H1 (cell line): ENCODE measurements at regions not wholly inside any gene's neighbourhood (a gene's known extent, or its start where the extent isn't known, plus 50 kb on each side); places are given as distances from the start of the nearest gene placed in this dataset.

Source experiments
- CTCF ChIA-PET: fragments of 300-600 bp; sonication (Branson Sonifier 250); formaldehyde crosslinking; loops from one replicate; lab custom pipeline; 2021; ENCODE audit not compliant: partially characterized antibody; lab: Charles Lee
- POLR2A ChIA-PET: fragments of 300-600 bp; sonication (Branson Sonifier 250); formaldehyde crosslinking; loops from one replicate; lab custom pipeline; 2021; ENCODE audit warnings: inconsistent platforms; ENCODE audit not compliant: partially characterized antibody; lab: Charles Lee
- DNase-seq, 2 experiments: peaks; one replicate each; pipeline versions ENCODE4 v3.0.0 to v3.0.0-alpha.2; 2010 to 2022; ENCODE audit warnings: low spot score in 2 of 2, low read depth in 1 of 2, mixed read lengths in 1 of 2
- FAIRE-seq: peaks from 2 replicates; lab custom pipeline; 2011; peaks lifted over from hg19 to GRCh38; lab: Jason Lieb, UNC
- H2AFZ ChIP-seq: 2 replicates; pipeline ENCODE4 v1.8.1; 2012; ENCODE audit warnings: low read length, inconsistent platforms
- H2AK5ac ChIP-seq: 2 replicates; pipeline ENCODE4 v1.6.1; 2013; ENCODE audit warnings: low read depth, low read length
- H2BK120ac ChIP-seq: replicated peaks from 2 replicates; pipeline ENCODE3; 2013; ENCODE audit warnings: low read depth, low read length, inconsistent platforms
- H2BK12ac ChIP-seq: 2 replicates; pipeline ENCODE4 v1.6.1; 2013; ENCODE audit warnings: low read depth, low read length
- H2BK15ac ChIP-seq: 2 replicates; pipeline ENCODE4 v1.6.1; 2013; ENCODE audit warnings: low read length
- H2BK20ac ChIP-seq: 2 replicates; pipeline ENCODE4 v1.6.1; 2013; ENCODE audit warnings: low read length
- H2BK5ac ChIP-seq: 2 replicates; pipeline ENCODE4 v1.6.1; 2013; ENCODE audit warnings: low read depth, low read length
- H3K14ac ChIP-seq: 2 replicates; pipeline ENCODE4 v1.6.1; 2013; ENCODE audit warnings: inconsistent platforms; ENCODE audit not compliant: insufficient read length
- H3K18ac ChIP-seq: 2 replicates; pipeline ENCODE4 v1.6.1; 2013; ENCODE audit warnings: low read length; ENCODE audit errors: extremely low read depth
- H3K23ac ChIP-seq: 2 replicates; pipeline ENCODE4 v1.6.1; 2013; ENCODE audit warnings: inconsistent platforms; ENCODE audit not compliant: insufficient read length
- H3K23me2 ChIP-seq: 2 replicates; pipeline ENCODE4 v1.6.1; 2013; ENCODE audit warnings: low read depth, low read length
- H3K27ac ChIP-seq: 2 replicates; pipeline ENCODE4 v1.6.1; 2011; ENCODE audit warnings: low read depth, low read length, inconsistent platforms
- H3K27me3 ChIP-seq, 4 experiments: replicated peaks in 1 of 4; 1 replicate in 1 of 4; 2 replicates in 3 of 4; pipeline versions ENCODE4 v1.6.1 to v1.8.1; 2011 to 2013; ENCODE audit warnings: low read length in 3 of 4, mild to moderate bottlenecking in 3 of 4, inconsistent platforms in 2 of 4, mixed read lengths in 2 of 4, moderate library complexity in 1 of 4; ENCODE audit not compliant: control insufficient read depth in 3 of 4, insufficient read depth in 3 of 4; ENCODE audit errors: extremely low read depth in 1 of 4
- H3K36me3 ChIP-seq, 4 experiments: 2 replicates each; pipeline versions ENCODE4 v1.6.1 to v1.8.1; 2011 to 2013; ENCODE audit warnings: mild to moderate bottlenecking in 4 of 4, low read length in 3 of 4, moderate library complexity in 2 of 4, control low read depth in 1 of 4, inconsistent platforms in 1 of 4; ENCODE audit not compliant: insufficient read depth in 4 of 4, control insufficient read depth in 2 of 4
- H3K4ac ChIP-seq: replicated peaks from 2 replicates; pipeline ENCODE3; 2013; ENCODE audit warnings: low read length, low read depth, mixed read lengths, inconsistent platforms; ENCODE audit not compliant: insufficient read length
- H3K4me1 ChIP-seq, 4 experiments: replicated peaks in 1 of 4; 1 replicate in 1 of 4; 2 replicates in 3 of 4; pipeline versions ENCODE4 v1.6.1 to v1.8.1; 2011 to 2013; ENCODE audit warnings: low read length in 3 of 4, inconsistent platforms in 2 of 4, mixed read lengths in 1 of 4; ENCODE audit not compliant: insufficient read depth in 4 of 4, control insufficient read depth in 3 of 4
- H3K4me2 ChIP-seq, 2 experiments: 2 replicates each; pipeline versions ENCODE4 v1.6.1 to v1.8.1; 2011 to 2013; ENCODE audit warnings: low read depth in 2 of 2, low read length in 2 of 2, control low read depth in 1 of 2, inconsistent platforms in 1 of 2, mild to moderate bottlenecking in 1 of 2; ENCODE audit not compliant: insufficient read depth in 1 of 2
- H3K4me3 ChIP-seq, 4 experiments: fragments of 200-600, 300-600 bp in 1 of 4; sonication (generic), shearing (Covaris generic), sonication (Bioruptor Twin) in 1 of 4; 2 replicates each; pipeline versions ENCODE4 v1.5.1 to v1.8.1; 2011 to 2016; ENCODE audit warnings: low read length in 4 of 4, low read depth in 3 of 4, control low read depth in 2 of 4, inconsistent platforms in 2 of 4, mild to moderate bottlenecking in 2 of 4, mixed read lengths in 1 of 4, moderate library complexity in 1 of 4; ENCODE audit not compliant: insufficient read depth in 2 of 4; ENCODE audit errors: extremely low read depth in 1 of 4
- H3K56ac ChIP-seq: replicated peaks from 2 replicates; pipeline ENCODE3; 2013; ENCODE audit warnings: low read depth, mild to moderate bottlenecking, mixed read lengths, low read length, inconsistent platforms; ENCODE audit not compliant: insufficient read length
- H3K79me1 ChIP-seq: 2 replicates; pipeline ENCODE4 v1.6.1; 2013; ENCODE audit warnings: low read depth, low read length, control low read depth
- H3K79me2 ChIP-seq, 2 experiments: 2 replicates each; pipeline versions ENCODE4 v1.6.1 to v1.8.1; 2012 to 2013; ENCODE audit warnings: low read length in 2 of 2, mild to moderate bottlenecking in 2 of 2, inconsistent platforms in 1 of 2; ENCODE audit not compliant: insufficient read depth in 2 of 2, control insufficient read depth in 1 of 2
- H3K9ac ChIP-seq, 4 experiments: replicated peaks in 1 of 4; 1 replicate in 1 of 4; 2 replicates in 3 of 4; pipeline versions ENCODE4 v1.6.1 to v1.8.1; 2011 to 2013; ENCODE audit warnings: low read depth in 3 of 4, low read length in 3 of 4, control low read depth in 2 of 4, mild to moderate bottlenecking in 2 of 4, moderate library complexity in 2 of 4, inconsistent platforms in 1 of 4; ENCODE audit errors: extremely low read depth in 1 of 4
- H3K9me3 ChIP-seq, 2 experiments: 2 replicates each; pipeline versions ENCODE4 v1.6.1 to v1.8.1; 2012 to 2013; ENCODE audit warnings: mild to moderate bottlenecking in 2 of 2, moderate library complexity in 2 of 2, control low read depth in 1 of 2, inconsistent platforms in 1 of 2, low read depth in 1 of 2, low read length in 1 of 2, mixed read lengths in 1 of 2; ENCODE audit not compliant: insufficient read depth in 2 of 2
- H4K20me1 ChIP-seq, 2 experiments: replicated peaks in 1 of 2; 2 replicates each; pipeline versions ENCODE3 to v1.8.1; 2011 to 2013; ENCODE audit warnings: inconsistent platforms in 2 of 2, low read length in 2 of 2, mild to moderate bottlenecking in 1 of 2; ENCODE audit not compliant: insufficient read depth in 2 of 2, control insufficient read depth in 1 of 2
- H4K5ac ChIP-seq: 2 replicates; pipeline ENCODE4 v1.6.1; 2013; ENCODE audit warnings: low read length, low read depth, mixed read lengths, inconsistent platforms; ENCODE audit not compliant: insufficient read length
- H4K8ac ChIP-seq: 2 replicates; pipeline ENCODE4 v1.8.0; 2013; ENCODE audit warnings: mild to moderate bottlenecking, moderate library complexity, low read length, inconsistent platforms; ENCODE audit not compliant: insufficient read depth; ENCODE audit errors: extremely low read depth
- H4K91ac ChIP-seq: replicated peaks from 2 replicates; pipeline ENCODE3; 2013; ENCODE audit warnings: low read length, mixed read lengths, inconsistent platforms; ENCODE audit not compliant: insufficient read length
- ATF3 ChIP-seq: IDR thresholded peaks from 2 replicates; pipeline ENCODE4 v1.6.1; 2011; ENCODE audit warnings: low read depth, mild to moderate bottlenecking, low read length; ENCODE audit not compliant: insufficient read depth
- E2F6 ChIP-seq: IDR thresholded peaks from 2 replicates; pipeline ENCODE4 v1.6.1; 2012; ENCODE audit warnings: inconsistent platforms
- EGR1 ChIP-seq: IDR thresholded peaks from 2 replicates; pipeline ENCODE4 v1.6.1; 2011; ENCODE audit warnings: low read depth, low read length, borderline replicate concordance
- HDAC2 ChIP-seq, 2 experiments: fragments of 300-600 bp in 1 of 2; sonication (generic) in 1 of 2; IDR thresholded peaks; 2 replicates each; pipeline ENCODE4 v1.6.1; 2011 to 2012; ENCODE audit warnings: low read depth in 2 of 2, low read length in 2 of 2, mild to moderate bottlenecking in 2 of 2, moderate library complexity in 2 of 2, borderline replicate concordance in 1 of 2, inconsistent platforms in 1 of 2
- NRF1 ChIP-seq: IDR thresholded peaks from 2 replicates; pipeline ENCODE4 v1.6.1; 2011; ENCODE audit warnings: mild to moderate bottlenecking, low read depth, low read length, improper control_type of control experiment
- POLR2A ChIP-seq, 2 experiments: IDR thresholded peaks; 1 replicate in 1 of 2; 2 replicates in 1 of 2; pipeline ENCODE4 v1.6.1; 2011; ENCODE audit warnings: low read depth in 2 of 2, low read length in 2 of 2, mild to moderate bottlenecking in 2 of 2; ENCODE audit errors: control extremely low read depth in 1 of 2
- RNF2 ChIP-seq: fragments of 200-900, 300-1000 bp; sonication (generic); IDR thresholded peaks from 2 replicates; pipeline ENCODE4 v1.7.1; 2016; ENCODE audit warnings: borderline replicate concordance, low read depth, mild to moderate bottlenecking, antibody characterized with exemption, low read length; ENCODE audit not compliant: poor library complexity, severe bottlenecking; ENCODE audit errors: missing control alignments
- RXRA ChIP-seq: IDR thresholded peaks from 2 replicates; pipeline ENCODE4 v1.6.1; 2011; ENCODE audit warnings: low read depth, mild to moderate bottlenecking, low read length, moderate library complexity; ENCODE audit not compliant: insufficient read depth
- SIN3A ChIP-seq, 2 experiments: IDR thresholded peaks in 1 of 2; conservative IDR thresholded peaks in 1 of 2; 2 replicates each; pipeline ENCODE4 v1.6.1; 2011 to 2012; ENCODE audit warnings: low read length in 2 of 2, improper control_type of control experiment in 1 of 2, low read depth in 1 of 2, mild to moderate bottlenecking in 1 of 2
- TAF1 ChIP-seq: IDR thresholded peaks from 2 replicates; pipeline ENCODE4 v1.6.1; 2011; ENCODE audit warnings: mild to moderate bottlenecking, low read depth, low read length
- TAF7 ChIP-seq: optimal IDR thresholded peaks from 2 replicates; pipeline ENCODE3; 2011; ENCODE audit warnings: low read depth, mild to moderate bottlenecking, inconsistent platforms, low read length, moderate library complexity, borderline replicate concordance
- TBP ChIP-seq: IDR thresholded peaks from 2 replicates; pipeline ENCODE4 v1.6.1; 2011; ENCODE audit warnings: low read depth, low read length, improper control_type of control experiment
- YY1 ChIP-seq: IDR thresholded peaks from 2 replicates; pipeline ENCODE4 v1.6.1; 2011; ENCODE audit warnings: low read depth, mild to moderate bottlenecking, low read length
- WGBS, 2 experiments: shearing (Covaris generic) in 1 of 2; methylation state at CpG; one replicate each; pipeline versions ENCODE4 v1.1.6 to v1.1.7; 2013 to 2015; ENCODE audit warnings: low lambda C conversion rate in 2 of 2, mixed read lengths in 2 of 2, inconsistent platforms in 1 of 2, low coverage in 1 of 2, missing lambda C conversion rate in 1 of 2; ENCODE audit not compliant: insufficient replicate concordance in 2 of 2, insufficient coverage in 1 of 2, insufficient read length in 1 of 2; ENCODE audit errors: extremely low coverage in 1 of 2, missing lambda C conversion rate in 1 of 2; 5-methylcytosine and 5-hydroxymethylcytosine counted together

GRCh38 chr2:107728586-107728985, 98.1 kb upstream of the RGPD4 start:
- 96% methylated on average over 5 of the region's 5 CpGs; no CpG with 5 or more reads in 1 of the 2 experiments for WGBS, 2 experiments
- Histone ChIP-seq H3K4me3 (no peak overlapping the region), H2BK20ac (no peak overlapping the region), H3K9ac (no peak overlapping the region), H2AFZ (no peak overlapping the region), H3K56ac (no peak overlapping the region), H2BK5ac (no peak overlapping the region), H4K20me1 (no peaks in the 10 kb centered on the region), H3K4ac (no peak overlapping the region), H3K4me1 (no peaks in the 10 kb centered on the region), H3K79me2 (no peaks in the 10 kb centered on the region), H3K36me3 (no peaks in the 10 kb centered on the region), H4K5ac (no peak overlapping the region), H3K27me3 (no peaks in the 10 kb centered on the region), H2BK15ac (no peak overlapping the region), H3K23me2 (no peaks in the 10 kb centered on the region), H2AK5ac (no peak overlapping the region), H4K8ac (no peak overlapping the region), H3K27ac (no peak overlapping the region), H2BK120ac (no peak overlapping the region), H3K14ac (no peak overlapping the region), H3K4me2 (no peak overlapping the region), H3K9me3 (no peaks in the 10 kb centered on the region), H3K18ac (no peak overlapping the region), H2BK12ac (no peak overlapping the region), H4K91ac (no peak overlapping the region), H3K23ac (no peak overlapping the region), H3K79me1 (no peaks in the 10 kb centered on the region)
- POLR2A ChIA-PET, result no interaction called here
- FAIRE-seq, result no peak
- CTCF ChIA-PET, result no interaction called here
- no peak for DNase-seq
- TF ChIP-seq SIN3A (conservative IDR thresholded peaks at IDR 0.05 in 1 of 2, IDR thresholded peaks at IDR 0.05 in 1 of 2; ENCODE audit: low read depth in 1 of 2, low read length in 2 of 2) (no peak), RNF2 (no peak), RXRA (no peak), EGR1 (no peak), POLR2A (IDR thresholded peaks at IDR 0.05; ENCODE audit: control extremely low read depth in 1 of 2, low read depth in 2 of 2, low read length in 2 of 2) (no peak), TAF7 (no peak), E2F6 (no peak), HDAC2 (IDR thresholded peaks at IDR 0.05; ENCODE audit: borderline replicate concordance in 1 of 2, low read depth in 2 of 2, low read length in 2 of 2) (no peak), TAF1 (no peak), TBP (no peak), NRF1 (no peak), ATF3 (no peak), YY1 (no peak)
